Left lung (tissue), 4 donors: ENCODE measurements at regions not wholly inside any gene's neighbourhood (a gene's known extent, or its start where the extent isn't known, plus 50 kb on each side); places are given as distances from the start of the nearest gene placed in this dataset.
A peak's percentile ranks its signal among the peaks of the same experiment; 100 is the strongest.

Experiments
- ATAC-seq: fragments of 200-7000 bp; cut with Tn5 transposase; one replicate; pipeline ENCODE4 v1.9.1; 2020; ENCODE audit warnings: moderate library complexity
- DNase-seq, 4 donors: peaks; one replicate each; pipeline ENCODE4 v3.0.0-alpha.2; 2013 to 2020
- H3K27ac ChIP-seq, 2 donors: fragments of 200-600 bp; sonication (generic) in 1 of 2; one replicate each; pipeline versions ENCODE4 v1.5.0 to v1.8.0; 2020 to 2021
- H3K27me3 ChIP-seq, 2 donors: fragments of 200-600 bp; sonication (generic) in 1 of 2; one replicate each; pipeline versions ENCODE4 v1.5.0 to v1.8.0; 2020 to 2021
- H3K36me3 ChIP-seq, 2 donors: fragments of 200-600 bp; sonication (generic) in 1 of 2; one replicate each; pipeline versions ENCODE4 v1.5.0 to v1.8.0; 2020 to 2021
- H3K4me1 ChIP-seq, 2 donors: fragments of 200-600 bp; one replicate each; pipeline ENCODE4 v1.8.0; 2021
- H3K4me3 ChIP-seq, 2 donors: fragments of 200-600 bp; sonication (generic) in 1 of 2; one replicate each; pipeline versions ENCODE4 v1.5.0 to v1.8.0; 2020 to 2021; ENCODE audit warnings: mild to moderate bottlenecking in 1 of 2
- H3K9me3 ChIP-seq, 2 donors: fragments of 200-600 bp; sonication (generic) in 1 of 2; one replicate each; pipeline versions ENCODE4 v1.5.0 to v1.8.0; 2020 to 2021
- CTCF ChIP-seq, 2 donors: fragments of 200-600 bp; sonication (generic) in 1 of 2; IDR thresholded peaks; one replicate each; pipeline versions ENCODE4 v1.5.0 to v1.8.0; 2021; ENCODE audit warnings: antibody characterized with exemption in 2 of 2
- intact Hi-C, 2 donors: fragments of 100-400 bp; cut with DNase I; formaldehyde crosslinking; loops; one replicate each; pipeline versions ENCODE4 v1.11.2 to v1.14.2; 2022
- donor health status: DM: no; HTN: yes; CAD: no.
- donor health status: DM: no; HTN: no; CAD: no.

- H3K36me3 ChIP-seq: no peaks in the 10 kb centered on the region
- ATAC-seq (no peak), DNase-seq (peak in 1 of 4 donors; percentile 81)
- H3K4me1 ChIP-seq: peaks cover 0 to 6% of the 10 kb centered on the region in 2 donors
- intact Hi-C loops: no loop called here
- no peak overlapping the region for H3K4me3 ChIP-seq
- no peaks in the 10 kb centered on the region for H3K9me3 ChIP-seq
- peaks cover 0 to 4% of the 10 kb centered on the region in 2 donors for H3K27me3 ChIP-seq
- H3K27ac ChIP-seq: peak overlapping the region in 1 of 2 donors; percentile 73
- peak in 1 of 2 donors; percentile 21 for TF ChIP-seq CTCF (IDR thresholded peaks at IDR 0.05)
Observed at GRCh38 chr9:84393266-84393950, 52.9 kb upstream of the SLC28A3 start.

GRCh38 chr9:84394036-84394435, 53.5 kb upstream of the SLC28A3 start:
- intact Hi-C loops: no loop called here
- H3K27ac ChIP-seq: peak overlapping the region in 1 of 2 donors; percentile 73
- no peaks in the 10 kb centered on the region for H3K9me3 ChIP-seq
- no peak for ATAC-seq
- H3K36me3 ChIP-seq: no peaks in the 10 kb centered on the region
- TF ChIP-seq CTCF (IDR thresholded peaks at IDR 0.05): no peak
- DNase-seq: no peak
- no peak overlapping the region for H3K4me3 ChIP-seq
- peaks cover 0 to 4% of the 10 kb centered on the region in 2 donors for H3K27me3 ChIP-seq
- peaks cover 0 to 6% of the 10 kb centered on the region in 2 donors for H3K4me1 ChIP-seq

GRCh38 chr9:84397151-84397728, 56.7 kb upstream of the SLC28A3 start:
- intact Hi-C loops: no loop called here
- peak; percentile 95 to 98 for TF ChIP-seq CTCF (IDR thresholded peaks at IDR 0.05)
- H3K4me1 ChIP-seq: peaks cover 0 to 6% of the 10 kb centered on the region in 2 donors
- H3K36me3 ChIP-seq: no peaks in the 10 kb centered on the region
- H3K27ac ChIP-seq: no peak overlapping the region
- no peak overlapping the region for H3K4me3 ChIP-seq
- peak in 3 of 4 donors; percentile 54 to 76 (median 62) for DNase-seq
- H3K27me3 ChIP-seq: peaks cover 0 to 4% of the 10 kb centered on the region in 2 donors
- peak; percentile 97 for ATAC-seq
- no peaks in the 10 kb centered on the region for H3K9me3 ChIP-seq

GRCh38 chr9:84397822-84398221, 57.3 kb upstream of the SLC28A3 start:
- TF ChIP-seq CTCF (IDR thresholded peaks at IDR 0.05): no peak
- H3K4me3 ChIP-seq: no peak overlapping the region
- intact Hi-C loops: no loop called here
- H3K27me3 ChIP-seq: peaks cover 0 to 4% of the 10 kb centered on the region in 2 donors
- no peak for DNase-seq
- H3K36me3 ChIP-seq: no peaks in the 10 kb centered on the region
- H3K9me3 ChIP-seq: no peaks in the 10 kb centered on the region
- no peak overlapping the region for H3K27ac ChIP-seq
- H3K4me1 ChIP-seq: peaks cover 0 to 6% of the 10 kb centered on the region in 2 donors
- peak; percentile 17 for ATAC-seq

GRCh38 chr9:84402517-84402916, 62.0 kb upstream of the SLC28A3 start:
- no peaks in the 10 kb centered on the region for H3K9me3 ChIP-seq
- no peak overlapping the region for H3K4me3 ChIP-seq
- intact Hi-C loops: no loop called here
- no peak for ATAC-seq
- TF ChIP-seq CTCF (IDR thresholded peaks at IDR 0.05): no peak
- DNase-seq: no peak
- no peaks in the 10 kb centered on the region for H3K4me1 ChIP-seq
- no peaks in the 10 kb centered on the region for H3K36me3 ChIP-seq
- no peaks in the 10 kb centered on the region for H3K27me3 ChIP-seq
- no peak overlapping the region for H3K27ac ChIP-seq
